GM12872 (cell line): ENCODE measurements at regions not wholly inside any gene's neighbourhood (a gene's known extent, or its start where the extent isn't known, plus 50 kb on each side); places are given as distances from the start of the nearest gene placed in this dataset.

Source experiments
- TF ChIP-seq, protein P1 (sequence below): IDR thresholded peaks from 3 replicates; pipeline ENCODE4 v1.5.1; 2011; ENCODE audit warnings: low read depth, mild to moderate bottlenecking, low read length, moderate library complexity; ENCODE audit not compliant: insufficient read depth

DNA sequence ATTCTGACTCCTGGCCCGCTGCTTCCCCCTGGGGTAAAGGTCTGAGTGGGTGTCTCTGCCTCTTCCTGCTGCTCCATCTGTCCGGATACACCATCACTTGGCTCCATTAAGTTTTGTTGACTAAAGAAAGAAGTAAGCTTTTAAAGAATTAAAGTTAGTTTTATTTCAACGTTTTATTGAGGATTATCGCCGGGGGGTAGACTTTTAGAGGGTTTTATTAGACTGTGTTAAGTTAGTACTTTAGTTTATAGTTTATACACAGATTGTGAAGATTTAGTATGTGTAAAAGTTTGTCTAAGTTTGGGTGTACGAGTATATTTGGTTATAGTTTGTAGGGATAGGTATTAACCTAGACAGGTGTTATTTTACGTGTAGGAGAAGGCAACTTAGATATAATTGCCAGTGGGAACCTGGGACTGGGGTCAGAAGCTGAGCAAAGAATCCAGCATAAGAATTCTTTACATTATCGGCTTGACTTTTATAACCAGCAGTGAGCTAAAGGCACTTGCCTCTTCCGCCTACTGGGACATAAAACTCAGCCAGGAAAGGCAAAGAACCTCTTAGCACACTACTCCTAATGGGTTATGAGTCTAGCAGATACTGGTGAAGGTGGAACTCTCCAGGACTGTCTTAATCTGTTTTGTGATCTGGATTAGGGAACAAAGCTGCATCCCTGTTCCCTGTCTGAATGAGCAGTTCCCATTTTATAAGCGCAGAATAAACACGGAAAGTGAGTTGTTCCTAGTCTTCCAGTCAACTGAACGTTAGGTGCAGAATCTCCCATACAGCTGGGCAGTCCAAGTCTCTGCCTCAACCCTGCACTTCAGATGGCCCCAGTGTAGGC lies 131.3 kb downstream of the FAM43A start:
- TF ChIP-seq, protein P1, sequence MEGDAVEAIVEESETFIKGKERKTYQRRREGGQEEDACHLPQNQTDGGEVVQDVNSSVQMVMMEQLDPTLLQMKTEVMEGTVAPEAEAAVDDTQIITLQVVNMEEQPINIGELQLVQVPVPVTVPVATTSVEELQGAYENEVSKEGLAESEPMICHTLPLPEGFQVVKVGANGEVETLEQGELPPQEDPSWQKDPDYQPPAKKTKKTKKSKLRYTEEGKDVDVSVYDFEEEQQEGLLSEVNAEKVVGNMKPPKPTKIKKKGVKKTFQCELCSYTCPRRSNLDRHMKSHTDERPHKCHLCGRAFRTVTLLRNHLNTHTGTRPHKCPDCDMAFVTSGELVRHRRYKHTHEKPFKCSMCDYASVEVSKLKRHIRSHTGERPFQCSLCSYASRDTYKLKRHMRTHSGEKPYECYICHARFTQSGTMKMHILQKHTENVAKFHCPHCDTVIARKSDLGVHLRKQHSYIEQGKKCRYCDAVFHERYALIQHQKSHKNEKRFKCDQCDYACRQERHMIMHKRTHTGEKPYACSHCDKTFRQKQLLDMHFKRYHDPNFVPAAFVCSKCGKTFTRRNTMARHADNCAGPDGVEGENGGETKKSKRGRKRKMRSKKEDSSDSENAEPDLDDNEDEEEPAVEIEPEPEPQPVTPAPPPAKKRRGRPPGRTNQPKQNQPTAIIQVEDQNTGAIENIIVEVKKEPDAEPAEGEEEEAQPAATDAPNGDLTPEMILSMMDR: no peak

DNA sequence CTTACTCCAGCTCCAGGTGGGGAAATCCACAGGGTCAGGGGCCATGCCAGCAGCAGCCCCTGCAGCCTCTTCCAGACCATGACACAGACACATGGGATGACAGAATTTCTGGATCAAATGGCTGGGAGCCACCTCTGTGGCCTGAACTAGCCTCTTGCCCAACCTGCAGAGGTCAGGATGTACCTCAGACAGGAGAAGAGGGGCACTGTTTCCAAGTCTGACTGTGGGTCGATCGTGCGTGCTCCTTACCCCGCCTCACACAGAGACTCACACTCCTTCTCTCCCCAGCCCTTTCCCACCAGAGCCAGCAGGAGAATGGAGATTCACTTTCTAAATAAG lies 131.9 kb downstream of the FAM43A start:
- TF ChIP-seq, protein P1: no peak

DNA sequence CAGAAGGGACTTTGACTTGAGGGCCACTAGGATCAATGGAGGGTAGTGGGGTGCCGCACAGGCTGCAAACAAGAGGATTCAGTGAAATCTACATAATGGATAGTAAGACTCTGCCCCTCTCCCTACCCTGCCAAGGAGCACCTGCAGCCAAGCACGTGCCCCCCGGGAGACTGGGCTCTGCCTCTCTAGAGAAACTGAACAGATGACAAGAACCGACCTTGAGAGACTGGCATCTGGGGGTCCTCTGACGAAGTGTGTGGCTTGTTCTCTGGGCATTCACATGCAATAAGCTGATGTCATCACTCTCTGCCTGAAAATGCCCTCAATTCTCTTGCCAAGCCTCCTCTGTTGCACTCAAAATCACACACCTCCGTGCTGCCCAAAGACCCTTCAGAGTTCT lies 132.3 kb downstream of the FAM43A start:
- TF ChIP-seq, protein P1: no peak

DNA sequence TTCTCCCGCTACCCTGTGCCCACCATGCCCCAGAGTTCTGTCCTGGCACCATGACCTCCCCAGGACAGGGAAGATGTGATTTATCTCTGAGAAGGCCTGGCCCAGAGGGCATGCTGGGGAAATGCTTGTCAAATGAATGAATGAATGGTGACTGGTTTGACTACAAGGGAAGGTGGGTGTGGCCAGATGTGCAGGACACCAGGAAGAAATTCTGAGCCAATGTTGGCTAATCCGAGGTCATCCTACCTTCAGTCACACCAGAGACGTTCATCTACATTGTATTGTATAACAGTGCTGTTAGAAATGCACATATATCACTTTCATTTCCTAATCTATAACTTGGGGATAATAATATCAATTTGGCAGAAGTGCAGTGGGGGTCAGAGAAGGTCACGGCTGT lies 138.4 kb downstream of the FAM43A start:
- TF ChIP-seq, protein P1: no peak

DNA sequence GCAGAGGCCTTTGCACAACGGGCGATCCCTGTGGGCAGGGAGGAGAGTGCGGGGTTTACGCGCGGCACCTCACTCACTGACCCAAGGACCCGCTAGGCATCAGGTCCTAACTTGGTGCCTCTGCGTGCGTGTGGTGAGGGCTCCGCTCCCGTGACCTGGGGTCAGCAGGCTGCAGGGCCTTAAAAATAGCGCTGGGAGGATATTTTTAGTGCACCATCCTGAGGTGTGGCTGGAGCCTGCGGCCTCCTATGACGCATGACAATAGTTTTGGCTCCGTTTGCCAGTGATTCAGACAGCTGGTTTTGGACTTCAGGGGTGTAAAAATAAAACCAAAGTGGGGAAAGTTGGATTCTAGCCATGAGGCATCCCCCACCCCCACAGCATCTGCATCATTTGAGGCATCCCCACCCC lies 139.0 kb downstream of the FAM43A start:
- TF ChIP-seq, protein P1: no peak

DNA sequence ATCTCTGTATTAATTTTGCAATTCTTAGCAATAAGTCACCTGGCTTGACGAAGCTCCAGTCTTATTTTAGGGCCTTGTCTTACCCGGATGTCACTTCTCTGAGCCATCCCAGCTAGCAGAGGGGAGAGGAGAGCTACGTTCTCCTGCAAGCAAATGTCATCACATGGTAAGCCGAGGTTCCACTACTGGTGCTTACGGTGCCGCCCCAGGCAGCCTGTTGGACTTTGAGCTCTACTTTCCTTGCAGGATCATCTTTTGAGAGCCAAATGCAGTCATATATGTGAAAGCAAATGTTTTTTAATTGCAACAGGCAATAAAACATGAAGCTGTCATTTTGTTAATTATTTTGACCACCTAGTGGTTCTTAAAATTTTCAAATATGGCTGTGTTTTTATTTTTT lies 140.9 kb downstream of the FAM43A start:
- TF ChIP-seq, protein P1: no peak

DNA sequence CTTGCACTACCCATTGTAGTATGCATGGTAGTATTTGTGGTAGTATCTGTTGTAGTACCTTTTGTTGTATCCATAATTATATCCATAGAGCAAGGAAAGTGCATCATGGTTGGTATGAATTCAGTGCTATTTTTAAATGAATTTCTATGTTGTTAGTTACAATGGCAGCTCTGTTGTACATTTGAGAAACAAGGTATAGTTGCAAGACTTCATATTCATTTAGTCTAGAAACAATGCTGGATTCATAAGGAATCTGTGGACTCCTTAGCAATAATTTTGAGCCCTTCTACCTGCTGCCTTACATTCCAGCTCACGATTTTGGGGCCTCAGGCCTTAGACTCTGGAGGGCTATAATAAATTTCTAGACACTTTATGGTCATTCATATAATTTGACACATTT lies 141.8 kb downstream of the FAM43A start:
- TF ChIP-seq, protein P1: no peak
